HepG2 (cell line): ENCODE measurements at regions not wholly inside any gene's neighbourhood (a gene's known extent, or its start where the extent isn't known, plus 50 kb on each side); places are given as distances from the start of the nearest gene placed in this dataset.

ENCODE experiments used
- ATAC-seq: fragments of 200-7000 bp; cut with Tn5 transposase; 3 replicates; pipeline ENCODE4 v1.9.1; 2020; ENCODE audit warnings: mild to moderate bottlenecking, moderate library complexity
- BruUV-seq: library from RNA; stranded (reverse); fragments of 400-500 nt; replicated peaks from 2 replicates; lab custom pipeline; 2021; lab: Mats Ljungman, UMichigan
- CTCF ChIA-PET: fragments of 300-600 bp; formaldehyde crosslinking; extraction: SDS; loops from one replicate; lab custom pipeline; 2021; ENCODE audit warnings: low total read pairs, inconsistent platforms, low intra/inter-chr PET ratio; lab: Yijun Ruan, JAX
- POLR2A ChIA-PET: fragments of 350-600 bp; sonication (Branson Sonifier 250); formaldehyde crosslinking; loops from one replicate; lab custom pipeline; 2020; ENCODE audit warnings: antibody characterized with exemption, inconsistent platforms; lab: Yijun Ruan, JAX
- DNase-seq: peaks from one replicate; pipeline ENCODE4 v3.0.0-alpha.2; 2015; ENCODE audit warnings: low spot score
- FAIRE-seq: peaks from 3 replicates; lab custom pipeline; 2011; peaks lifted over from hg19 to GRCh38; lab: Jason Lieb, UNC
- H2AFZ ChIP-seq: one replicate; pipeline ENCODE4 v1.6.1; 2011; ENCODE audit warnings: low read length, inconsistent platforms
- H3K27ac ChIP-seq: fragments of 300-600 bp; 3 replicates; pipeline ENCODE4 v1.8.0; 2011; ENCODE audit warnings: mixed run types, mild to moderate bottlenecking, mixed read lengths, low read length, inconsistent platforms; ENCODE audit not compliant: insufficient read depth; ENCODE audit errors: extremely low read length
- H3K27me3 ChIP-seq, 2 experiments: fragments of 200-600 bp in 1 of 2; 2 replicates in 1 of 2; 3 replicates in 1 of 2; pipeline versions ENCODE4 v1.6.0 to v1.8.0; 2011; ENCODE audit warnings: low read length in 2 of 2, mild to moderate bottlenecking in 2 of 2, moderate library complexity in 2 of 2, inconsistent platforms in 1 of 2; ENCODE audit not compliant: insufficient read depth in 2 of 2, control insufficient read depth in 1 of 2
- H3K36me3 ChIP-seq, 2 experiments: fragments of 200-600 bp in 1 of 2; replicated peaks in 1 of 2; 2 replicates in 1 of 2; 3 replicates in 1 of 2; pipeline versions ENCODE4 v1.5.1 to v1.8.0; 2011; ENCODE audit warnings: low read length in 2 of 2, inconsistent platforms in 1 of 2; ENCODE audit not compliant: insufficient read depth in 2 of 2, control insufficient read depth in 1 of 2
- H3K4me1 ChIP-seq: 2 replicates; pipeline ENCODE4 v1.5.1; 2012; ENCODE audit warnings: low read length, inconsistent platforms; ENCODE audit not compliant: insufficient read depth
- H3K4me2 ChIP-seq: 2 replicates; pipeline ENCODE4 v1.6.0; 2011; ENCODE audit warnings: low read depth, low read length, inconsistent platforms
- H3K4me3 ChIP-seq, 3 experiments: fragments of 200-600 bp in 1 of 3; sonication (generic), shearing (Covaris generic) in 1 of 3; replicated peaks in 1 of 3; 2 replicates each; pipeline ENCODE4 v1.5.1; 2011 to 2016; ENCODE audit warnings: low read length in 3 of 3, inconsistent platforms in 2 of 3, low read depth in 2 of 3, mild to moderate bottlenecking in 2 of 3, control low read depth in 1 of 3, mixed read lengths in 1 of 3; ENCODE audit not compliant: insufficient read depth in 1 of 3
- H3K79me2 ChIP-seq: one replicate; pipeline ENCODE4 v1.6.1; 2011; ENCODE audit warnings: low read length, inconsistent platforms; ENCODE audit not compliant: insufficient read depth
- H3K9ac ChIP-seq: 2 replicates; pipeline ENCODE4 v1.6.0; 2011; ENCODE audit warnings: mild to moderate bottlenecking, low read depth, low read length, inconsistent platforms; ENCODE audit not compliant: insufficient read depth
- H3K9me3 ChIP-seq: 2 replicates; pipeline ENCODE4 v1.5.1; 2012; ENCODE audit warnings: mild to moderate bottlenecking, low read length
- H4K20me1 ChIP-seq: 2 replicates; pipeline ENCODE4 v1.6.0; 2011; ENCODE audit warnings: inconsistent platforms, mild to moderate bottlenecking, low read length, moderate library complexity; ENCODE audit not compliant: insufficient read depth
- CSRNP1 ChIP-seq: sonication (generic); formaldehyde crosslinking; IDR thresholded peaks from 2 replicates; pipeline ENCODE4 v1.8.1; 2023; ENCODE audit warnings: mild to moderate bottlenecking, missing genetic modification reagents
- GRHL1 ChIP-seq: sonication (generic); formaldehyde crosslinking; conservative IDR thresholded peaks from 2 replicates; pipeline ENCODE4 v1.8.0; 2022; ENCODE audit warnings: missing genetic modification reagents
- MAFK ChIP-seq, 2 experiments: IDR thresholded peaks in 1 of 2; conservative IDR thresholded peaks in 1 of 2; 2 replicates each; pipeline ENCODE4 v1.6.1; 2011; ENCODE audit warnings: improper control_type of control experiment in 2 of 2, low read length in 2 of 2
- MEIS2 ChIP-seq: sonication (generic); formaldehyde crosslinking; IDR thresholded peaks from 2 replicates; pipeline ENCODE4 v1.9.0; 2021; ENCODE audit warnings: mild to moderate bottlenecking, missing genetic modification reagents
- MTF1 ChIP-seq: sonication (generic); formaldehyde crosslinking; IDR thresholded peaks from 2 replicates; pipeline ENCODE4 v1.5.0; 2020; ENCODE audit warnings: missing genetic modification reagents
- PHF5A ChIP-seq: IDR thresholded peaks from one replicate; pipeline ENCODE4 v1.6.1; 2018; ENCODE audit warnings: low read depth, missing genetic modification reagents; ENCODE audit not compliant: unreplicated experiment
- SP140L ChIP-seq: sonication (generic); formaldehyde crosslinking; IDR thresholded peaks from 2 replicates; pipeline ENCODE4 v1.4.0; 2020; ENCODE audit warnings: missing genetic modification reagents, borderline replicate concordance
- SP5 ChIP-seq: IDR thresholded peaks from 2 replicates; pipeline ENCODE4 v1.6.1; 2016; ENCODE audit warnings: low read depth, borderline replicate concordance
- ZNF160 ChIP-seq: sonication (generic); formaldehyde crosslinking; IDR thresholded peaks from 2 replicates; pipeline ENCODE4 v1.8.0; 2022; ENCODE audit warnings: mild to moderate bottlenecking, inconsistent platforms, missing genetic modification reagents
- ZNF326 ChIP-seq: sonication (generic); formaldehyde crosslinking; IDR thresholded peaks from 2 replicates; pipeline ENCODE4 v1.4.0; 2020; ENCODE audit warnings: missing genetic modification reagents, borderline replicate concordance
- ZNF33B ChIP-seq: sonication (generic); formaldehyde crosslinking; IDR thresholded peaks from 2 replicates; pipeline ENCODE4 v1.5.1; 2020; ENCODE audit warnings: mild to moderate bottlenecking, missing genetic modification reagents
- ZNF839 ChIP-seq: sonication (generic); formaldehyde crosslinking; IDR thresholded peaks from 2 replicates; pipeline ENCODE4 v1.4.0; 2020; ENCODE audit warnings: missing genetic modification reagents, mild to moderate bottlenecking, borderline replicate concordance
- ZNF883 ChIP-seq: sonication (generic); formaldehyde crosslinking; IDR thresholded peaks from 2 replicates; pipeline ENCODE4 v1.5.1; 2020; ENCODE audit warnings: mild to moderate bottlenecking, missing genetic modification reagents; ENCODE audit errors: not compliant biosample characterization
- WGBS: methylation state at CpG from one replicate; pipeline ENCODE4 v1.1.6; 2017; ENCODE audit warnings: low lambda C conversion rate; 5-methylcytosine and 5-hydroxymethylcytosine counted together
- in situ Hi-C: cut with HindIII; loops from 2 replicates; pipeline ENCODE4 v1.10.0; 2017; ENCODE audit warnings: low pct_unique_long_range_greater_than_20kb; ENCODE audit not compliant: extremely low pct_ligation_motif_present
- intact Hi-C: fragments of 100-400 bp; cut with micrococcal nuclease; formaldehyde crosslinking; loops from one replicate; pipeline ENCODE4 v1.10.0; 2022; ENCODE audit not compliant: unreplicated experiment
- TF ChIP-seq, protein P1 (sequence below): sonication (generic); formaldehyde crosslinking; IDR thresholded peaks from 2 replicates; pipeline ENCODE4 v1.5.0; 2020; ENCODE audit warnings: mild to moderate bottlenecking, missing genetic modification reagents, moderate library complexity
- TF ChIP-seq, protein P2 (sequence below): sonication (generic); formaldehyde crosslinking; conservative IDR thresholded peaks from 2 replicates; pipeline ENCODE4 v1.8.1; 2023; ENCODE audit warnings: missing genetic modification reagents
- TF ChIP-seq, protein P3 (sequence below): IDR thresholded peaks from 2 replicates; pipeline ENCODE4 v1.6.1; 2016; ENCODE audit warnings: missing genetic modification reagents, missing compliant biosample characterization

GRCh38 chr3:57003676-57004075, 56.8 kb upstream of the SPATA12 start (continued):
- TF ChIP-seq CSRNP1 (CRISPR knock-in tag) (no peak), ZNF839 (CRISPR knock-in tag) (no peak), MTF1 (CRISPR knock-in tag) (no peak), MAFK (conservative IDR thresholded peaks at IDR 0.05 in 1 of 2, IDR thresholded peaks at IDR 0.05 in 1 of 2; ENCODE audit: low read length in 2 of 2) (no peak), ZNF883 (no peak), SP140L (CRISPR knock-in tag) (no peak)
- TF ChIP-seq, protein P1, sequence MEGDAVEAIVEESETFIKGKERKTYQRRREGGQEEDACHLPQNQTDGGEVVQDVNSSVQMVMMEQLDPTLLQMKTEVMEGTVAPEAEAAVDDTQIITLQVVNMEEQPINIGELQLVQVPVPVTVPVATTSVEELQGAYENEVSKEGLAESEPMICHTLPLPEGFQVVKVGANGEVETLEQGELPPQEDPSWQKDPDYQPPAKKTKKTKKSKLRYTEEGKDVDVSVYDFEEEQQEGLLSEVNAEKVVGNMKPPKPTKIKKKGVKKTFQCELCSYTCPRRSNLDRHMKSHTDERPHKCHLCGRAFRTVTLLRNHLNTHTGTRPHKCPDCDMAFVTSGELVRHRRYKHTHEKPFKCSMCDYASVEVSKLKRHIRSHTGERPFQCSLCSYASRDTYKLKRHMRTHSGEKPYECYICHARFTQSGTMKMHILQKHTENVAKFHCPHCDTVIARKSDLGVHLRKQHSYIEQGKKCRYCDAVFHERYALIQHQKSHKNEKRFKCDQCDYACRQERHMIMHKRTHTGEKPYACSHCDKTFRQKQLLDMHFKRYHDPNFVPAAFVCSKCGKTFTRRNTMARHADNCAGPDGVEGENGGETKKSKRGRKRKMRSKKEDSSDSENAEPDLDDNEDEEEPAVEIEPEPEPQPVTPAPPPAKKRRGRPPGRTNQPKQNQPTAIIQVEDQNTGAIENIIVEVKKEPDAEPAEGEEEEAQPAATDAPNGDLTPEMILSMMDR (CRISPR knock-in tag) = no peak
- TF ChIP-seq, protein P2, sequence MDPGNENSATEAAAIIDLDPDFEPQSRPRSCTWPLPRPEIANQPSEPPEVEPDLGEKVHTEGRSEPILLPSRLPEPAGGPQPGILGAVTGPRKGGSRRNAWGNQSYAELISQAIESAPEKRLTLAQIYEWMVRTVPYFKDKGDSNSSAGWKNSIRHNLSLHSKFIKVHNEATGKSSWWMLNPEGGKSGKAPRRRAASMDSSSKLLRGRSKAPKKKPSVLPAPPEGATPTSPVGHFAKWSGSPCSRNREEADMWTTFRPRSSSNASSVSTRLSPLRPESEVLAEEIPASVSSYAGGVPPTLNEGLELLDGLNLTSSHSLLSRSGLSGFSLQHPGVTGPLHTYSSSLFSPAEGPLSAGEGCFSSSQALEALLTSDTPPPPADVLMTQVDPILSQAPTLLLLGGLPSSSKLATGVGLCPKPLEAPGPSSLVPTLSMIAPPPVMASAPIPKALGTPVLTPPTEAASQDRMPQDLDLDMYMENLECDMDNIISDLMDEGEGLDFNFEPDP (CRISPR knock-in tag) = no peak

DNA sequence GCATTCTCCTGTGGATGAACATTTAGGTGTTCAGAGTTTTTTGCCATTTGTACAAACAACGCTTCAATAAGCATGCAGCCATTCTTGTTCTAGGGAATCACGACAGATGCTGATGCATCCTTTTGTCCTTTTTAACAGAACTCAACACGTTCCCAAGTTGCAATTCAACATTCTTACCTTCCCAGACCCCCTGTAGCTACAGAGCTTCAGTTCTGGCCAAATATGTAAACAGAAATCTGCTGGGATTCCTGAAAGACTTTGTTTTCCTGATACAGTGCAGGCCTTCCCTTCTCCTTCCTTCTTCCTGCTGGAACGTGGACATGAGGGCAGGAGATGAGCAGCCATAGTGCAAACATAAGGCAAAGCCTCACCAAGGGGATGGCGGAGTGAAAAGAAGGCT, 59.1 kb upstream of the SPATA12 start:
- no peak for FAIRE-seq
- H3K27me3 ChIP-seq = no peaks in the 10 kb centered on the region
- no peak overlapping the region for H3K4me3 ChIP-seq
- H2AFZ ChIP-seq = no peak overlapping the region
- no peak for DNase-seq
- no peak overlapping the region for H3K4me2 ChIP-seq
- ATAC-seq = no peak
- no peak overlapping the region for H3K9ac ChIP-seq
- intact Hi-C loops = loop anchor here (10.0 kb wide), 1 partner anchor 223 kb away; the partner anchor contains the start of gene APPL1
- no TSS peak for BruUV-seq
- no peaks in the 10 kb centered on the region for H3K9me3 ChIP-seq
- in situ Hi-C loops = no loop called here
- H4K20me1 ChIP-seq = no peaks in the 10 kb centered on the region
- 91% methylated on average over 5 of the region's 5 CpGs for WGBS
- H3K36me3 ChIP-seq = no peaks in the 10 kb centered on the region
- H3K4me1 ChIP-seq = peaks cover 8% of the 10 kb centered on the region
- POLR2A ChIA-PET = no interaction called here
- H3K79me2 ChIP-seq = no peaks in the 10 kb centered on the region
- no peak overlapping the region for H3K27ac ChIP-seq
- CTCF ChIA-PET = no interaction called here
- TF ChIP-seq GRHL1 (CRISPR knock-in tag) (no peak), ZNF160 (no peak), MEIS2 (CRISPR knock-in tag) (no peak), SP5 (CRISPR knock-in tag) (no peak), ZNF326 (CRISPR knock-in tag) (no peak), ZNF33B (no peak), PHF5A (no peak)
- TF ChIP-seq, protein P3, sequence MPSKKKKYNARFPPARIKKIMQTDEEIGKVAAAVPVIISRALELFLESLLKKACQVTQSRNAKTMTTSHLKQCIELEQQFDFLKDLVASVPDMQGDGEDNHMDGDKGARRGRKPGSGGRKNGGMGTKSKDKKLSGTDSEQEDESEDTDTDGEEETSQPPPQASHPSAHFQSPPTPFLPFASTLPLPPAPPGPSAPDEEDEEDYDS (CRISPR knock-in tag) = no peak
